SJCRH30 (cell line): ENCODE measurements at regions not wholly inside any gene's neighbourhood (a gene's known extent, or its start where the extent isn't known, plus 50 kb on each side); places are given as distances from the start of the nearest gene placed in this dataset.
"Not testable (repeated sequence)": the region's sequence is repeated elsewhere in the genome, so short reads cannot be mapped to it uniquely, and the experiment has no call there.

Experiments used
- DNase-seq, 2 experiments: peaks; one replicate each; pipeline ENCODE4 v3.0.0-alpha.2; 2015 to 2020
- H3K27ac ChIP-seq: fragments of 250-450 bp; sonication (Bioruptor Pico); 2 replicates; pipeline ENCODE4 v1.5.1; 2020; ENCODE audit warnings: mild to moderate bottlenecking, moderate library complexity
- H3K27me3 ChIP-seq: fragments of 250-450 bp; sonication (Bioruptor Pico); 2 replicates; pipeline ENCODE4 v1.5.1; 2020; ENCODE audit warnings: mild to moderate bottlenecking, moderate library complexity
- H3K36me3 ChIP-seq: fragments of 250-450 bp; sonication (Bioruptor Pico); 2 replicates; pipeline ENCODE4 v1.5.1; 2020; ENCODE audit warnings: mild to moderate bottlenecking, moderate library complexity
- H3K4me1 ChIP-seq: fragments of 250-450 bp; sonication (Bioruptor Pico); 2 replicates; pipeline ENCODE4 v1.5.1; 2020; ENCODE audit warnings: mild to moderate bottlenecking, moderate library complexity
- H3K4me3 ChIP-seq: fragments of 250-450 bp; sonication (Bioruptor Pico); 2 replicates; pipeline ENCODE4 v1.5.1; 2020; ENCODE audit warnings: mild to moderate bottlenecking, moderate library complexity
- H3K9me3 ChIP-seq: fragments of 250-450 bp; sonication (Bioruptor Pico); replicated peaks from 2 replicates; pipeline ENCODE4 v1.5.1; 2020; ENCODE audit warnings: mild to moderate bottlenecking, moderate library complexity

- H3K4me1 ChIP-seq: peaks cover 18% of the 10 kb centered on the region
- no peaks in the 10 kb centered on the region for H3K9me3 ChIP-seq
- H3K27ac ChIP-seq: no peak overlapping the region
- H3K36me3 ChIP-seq: no peaks in the 10 kb centered on the region
- no peak for DNase-seq
- no peak overlapping the region for H3K4me3 ChIP-seq
- H3K27me3 ChIP-seq: no peaks in the 10 kb centered on the region
Observed at GRCh38 chr10:36488579-36488978, 636.8 kb upstream of the ANKRD30A start.

DNA sequence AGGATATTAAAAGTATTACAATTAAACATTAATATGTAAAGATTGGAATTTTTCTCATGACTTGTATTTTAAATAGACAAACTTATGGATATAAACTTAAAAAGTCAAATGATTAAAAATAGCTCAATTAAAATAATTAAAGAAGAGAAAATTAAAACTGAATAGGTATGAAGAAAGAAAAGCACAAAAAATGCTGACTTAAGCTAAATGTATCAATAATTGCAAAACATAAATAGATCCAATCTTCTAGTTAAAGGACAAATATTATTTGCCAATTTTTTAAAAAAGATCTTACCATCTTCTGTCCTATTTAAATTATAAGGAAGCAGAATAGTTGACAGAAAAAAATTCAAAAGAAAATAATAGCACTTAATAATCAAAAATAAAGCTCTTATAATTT, 646.3 kb upstream of the ANKRD30A start:
- no peak overlapping the region for H3K4me3 ChIP-seq
- H3K36me3 ChIP-seq: no peaks in the 10 kb centered on the region
- no peaks in the 10 kb centered on the region for H3K4me1 ChIP-seq
- no peaks in the 10 kb centered on the region for H3K9me3 ChIP-seq
- no peaks in the 10 kb centered on the region for H3K27me3 ChIP-seq
- DNase-seq: no peak
- H3K27ac ChIP-seq: no peak overlapping the region

DNA sequence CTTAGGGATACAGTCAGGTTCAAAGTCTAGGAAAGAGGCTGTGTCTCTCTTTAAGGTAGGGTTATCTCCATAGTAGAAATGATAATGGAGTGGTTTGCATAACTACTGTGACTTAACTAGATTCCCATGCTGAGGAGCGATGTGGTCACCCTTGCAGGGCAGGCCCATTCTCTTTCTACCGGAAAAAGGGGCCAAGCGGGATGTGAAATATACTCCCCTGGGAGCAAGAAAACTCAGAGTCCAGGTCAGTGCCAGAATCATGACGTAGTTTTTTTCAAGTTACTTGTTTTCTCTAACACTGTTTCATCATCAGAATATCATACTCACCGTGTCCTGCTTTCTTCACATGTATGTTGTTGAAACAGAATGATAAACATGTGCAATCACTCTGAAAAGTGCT, 649.0 kb upstream of the ANKRD30A start:
- Histone ChIP-seq H3K36me3 (no peaks in the 10 kb centered on the region), H3K9me3 (no peaks in the 10 kb centered on the region), H3K4me1 (no peaks in the 10 kb centered on the region), H3K27ac (no peak overlapping the region), H3K4me3 (no peak overlapping the region), H3K27me3 (no peaks in the 10 kb centered on the region)
- DNase-seq: no peak

GRCh38 chr10:36475746-36476145, 649.7 kb upstream of the ANKRD30A start:
- Histone ChIP-seq H3K9me3 (no peaks in the 10 kb centered on the region), H3K4me3 (no peak overlapping the region), H3K36me3 (no peaks in the 10 kb centered on the region), H3K27ac (no peak overlapping the region), H3K4me1 (no peaks in the 10 kb centered on the region), H3K27me3 (no peaks in the 10 kb centered on the region)
- DNase-seq: no peak

- Histone ChIP-seq H3K4me1 (no peaks in the 10 kb centered on the region), H3K4me3 (no peak overlapping the region), H3K9me3 (no peaks in the 10 kb centered on the region), H3K27ac (no peak overlapping the region), H3K27me3 (no peaks in the 10 kb centered on the region), H3K36me3 (no peaks in the 10 kb centered on the region)
- DNase-seq: no peak
Observed at GRCh38 chr10:36474456-36474855, 650.9 kb upstream of the ANKRD30A start.

GRCh38 chr10:36473122-36473521, 652.3 kb upstream of the ANKRD30A start:
- DNase-seq: no peak
- H3K36me3 ChIP-seq: no peaks in the 10 kb centered on the region
- no peaks in the 10 kb centered on the region for H3K4me1 ChIP-seq
- no peak overlapping the region for H3K27ac ChIP-seq
- H3K9me3 ChIP-seq: no peaks in the 10 kb centered on the region
- no peaks in the 10 kb centered on the region for H3K27me3 ChIP-seq
- no peak overlapping the region for H3K4me3 ChIP-seq

- DNase-seq: no peak
- H3K36me3 ChIP-seq: no peaks in the 10 kb centered on the region
- H3K4me3 ChIP-seq: no peak overlapping the region
- no peaks in the 10 kb centered on the region for H3K4me1 ChIP-seq
- no peak overlapping the region for H3K27ac ChIP-seq
- H3K27me3 ChIP-seq: no peaks in the 10 kb centered on the region
- H3K9me3 ChIP-seq: no peaks in the 10 kb centered on the region
Observed at GRCh38 chr10:36469585-36469984, 655.8 kb upstream of the ANKRD30A start.

DNA sequence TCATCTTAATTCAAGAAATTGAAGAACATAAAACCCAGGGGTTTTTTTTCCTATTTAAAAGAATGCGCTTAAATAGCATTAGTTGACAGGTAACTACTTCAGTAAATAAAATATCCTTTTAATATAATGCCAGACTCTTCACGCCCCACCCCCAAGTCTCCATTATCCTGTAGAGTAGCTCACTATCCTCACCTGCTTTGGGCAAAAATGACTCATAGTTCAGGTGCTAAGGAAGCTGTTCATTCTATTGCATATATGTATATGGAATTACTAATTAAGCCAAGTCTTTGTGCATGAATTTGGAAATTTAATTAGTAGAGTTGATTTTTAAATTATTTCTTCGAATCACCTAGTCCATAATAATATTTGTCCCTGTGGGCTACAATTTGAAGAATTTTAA, 656.8 kb upstream of the ANKRD30A start:
- H3K27ac ChIP-seq: no peak overlapping the region
- no peaks in the 10 kb centered on the region for H3K9me3 ChIP-seq
- H3K4me1 ChIP-seq: no peaks in the 10 kb centered on the region
- no peak overlapping the region for H3K4me3 ChIP-seq
- H3K27me3 ChIP-seq: no peaks in the 10 kb centered on the region
- H3K36me3 ChIP-seq: no peaks in the 10 kb centered on the region
- no peak for DNase-seq

- no peak for DNase-seq
- Histone ChIP-seq H3K4me1 (no peaks in the 10 kb centered on the region), H3K27me3 (no peaks in the 10 kb centered on the region), H3K9me3 (no peaks in the 10 kb centered on the region), H3K27ac (no peak overlapping the region), H3K36me3 (no peaks in the 10 kb centered on the region), H3K4me3 (no peak overlapping the region)
Observed at GRCh38 chr10:36465604-36466379, 659.6 kb upstream of the ANKRD30A start.

DNA sequence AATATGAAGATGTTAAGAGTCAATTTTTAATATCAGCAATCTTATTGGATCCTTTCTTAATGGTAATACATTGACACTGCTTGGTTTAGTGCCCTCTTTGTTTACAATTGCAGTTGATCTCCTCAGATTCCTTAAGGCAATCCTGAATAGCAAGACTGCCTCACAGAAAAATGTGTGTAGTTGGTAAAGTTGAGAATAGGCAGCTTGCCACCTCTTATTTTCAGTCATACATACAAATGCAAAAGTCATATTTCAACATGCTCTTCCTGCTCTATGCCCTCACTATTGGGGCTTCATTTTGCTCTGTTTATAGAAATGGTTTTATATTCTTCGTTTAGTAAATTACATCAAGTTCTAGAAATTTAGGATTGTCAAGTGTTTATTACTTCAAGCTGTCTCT, 661.1 kb upstream of the ANKRD30A start:
- H3K4me1 ChIP-seq: no peaks in the 10 kb centered on the region
- DNase-seq: no peak
- no peaks in the 10 kb centered on the region for H3K36me3 ChIP-seq
- H3K9me3 ChIP-seq: no peaks in the 10 kb centered on the region
- H3K4me3 ChIP-seq: no peak overlapping the region
- no peaks in the 10 kb centered on the region for H3K27me3 ChIP-seq
- H3K27ac ChIP-seq: no peak overlapping the region

GRCh38 chr10:36463390-36463789, 662.0 kb upstream of the ANKRD30A start:
- Histone ChIP-seq H3K9me3 (no peaks in the 10 kb centered on the region), H3K36me3 (no peaks in the 10 kb centered on the region), H3K27me3 (no peaks in the 10 kb centered on the region), H3K4me1 (no peaks in the 10 kb centered on the region), H3K4me3 (no peak overlapping the region), H3K27ac (no peak overlapping the region)
- DNase-seq: no peak

GRCh38 chr10:36462194-36462593, 663.2 kb upstream of the ANKRD30A start:
- H3K4me1 ChIP-seq: no peaks in the 10 kb centered on the region
- H3K4me3 ChIP-seq: no peak overlapping the region
- no peak for DNase-seq
- H3K36me3 ChIP-seq: no peaks in the 10 kb centered on the region
- H3K27ac ChIP-seq: no peak overlapping the region
- H3K9me3 ChIP-seq: peaks cover 3% of the 10 kb centered on the region; the same call in 1 of the 2 replicates
- no peaks in the 10 kb centered on the region for H3K27me3 ChIP-seq

GRCh38 chr10:36458437-36458836, 667.0 kb upstream of the ANKRD30A start:
- H3K27me3 ChIP-seq, H3K36me3 ChIP-seq, H3K9me3 ChIP-seq, H3K4me1 ChIP-seq, H3K4me3 ChIP-seq, DNase-seq, H3K27ac ChIP-seq: not testable (repeated sequence)

DNA sequence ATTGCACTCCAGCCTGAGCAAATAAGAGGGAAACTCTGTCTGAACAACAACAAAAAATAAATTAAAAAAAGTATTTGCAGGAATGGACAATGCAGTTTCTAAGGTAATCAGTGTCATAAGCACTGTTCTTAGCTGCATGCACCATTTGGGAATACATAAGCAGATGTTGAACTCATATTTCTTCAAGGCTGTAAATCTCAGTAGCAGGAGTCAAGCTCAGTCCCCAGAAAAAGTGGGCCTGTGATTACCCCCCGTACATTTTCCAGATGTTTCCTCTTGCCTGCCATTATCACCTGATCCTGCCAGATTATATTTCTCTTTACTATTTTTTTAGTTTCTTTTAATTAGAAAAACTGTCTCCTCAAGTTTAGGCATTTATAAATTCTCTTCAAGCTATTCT, 667.6 kb upstream of the ANKRD30A start:
- Histone ChIP-seq H3K4me3 (no peak overlapping the region), H3K27ac (no peak overlapping the region), H3K27me3 (no peaks in the 10 kb centered on the region), H3K9me3 (peaks cover 3% of the 10 kb centered on the region; the same call in 1 of the 2 replicates), H3K4me1 (no peaks in the 10 kb centered on the region), H3K36me3 (no peaks in the 10 kb centered on the region)
- DNase-seq: no peak

DNA sequence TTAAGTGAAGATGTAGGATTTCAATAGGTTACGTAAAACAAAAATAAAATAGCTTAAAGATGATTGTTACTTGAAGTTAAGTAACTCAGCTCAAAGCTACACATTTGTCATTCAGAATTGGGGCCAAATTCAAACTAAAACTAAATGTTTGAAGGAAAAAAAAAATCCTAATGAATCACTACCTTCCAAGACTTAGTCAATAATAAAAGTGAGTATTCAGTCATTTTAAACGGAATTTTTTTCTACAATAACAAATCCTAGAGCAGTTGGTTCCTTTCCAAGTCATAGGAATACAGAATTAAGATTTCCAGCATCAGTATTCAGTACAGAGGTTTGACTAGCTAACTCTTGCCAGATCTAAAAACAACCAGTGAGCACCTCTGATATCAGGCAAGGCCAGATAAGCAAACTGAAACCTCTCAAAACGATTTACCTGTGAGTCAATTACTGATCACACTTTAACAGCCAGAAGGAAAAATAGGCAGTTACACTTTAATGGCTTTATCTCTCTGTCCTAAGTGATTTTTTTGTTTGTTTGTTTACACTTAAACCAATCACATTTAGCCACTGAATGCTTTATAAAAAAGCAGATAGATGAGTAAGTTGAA, 669.8 kb upstream of the ANKRD30A start:
- no peak overlapping the region for H3K27ac ChIP-seq
- no peaks in the 10 kb centered on the region for H3K27me3 ChIP-seq
- no peaks in the 10 kb centered on the region for H3K4me1 ChIP-seq
- H3K9me3 ChIP-seq: peaks cover 3% of the 10 kb centered on the region; the same call in 1 of the 2 replicates
- no peaks in the 10 kb centered on the region for H3K36me3 ChIP-seq
- no peak overlapping the region for H3K4me3 ChIP-seq
- no peak for DNase-seq

- no peak overlapping the region for H3K27ac ChIP-seq
- H3K36me3 ChIP-seq: no peaks in the 10 kb centered on the region
- no peak for DNase-seq
- no peaks in the 10 kb centered on the region for H3K27me3 ChIP-seq
- H3K9me3 ChIP-seq: no peaks in the 10 kb centered on the region
- H3K4me3 ChIP-seq: no peak overlapping the region
- no peaks in the 10 kb centered on the region for H3K4me1 ChIP-seq
Observed at GRCh38 chr10:36452851-36453250, 672.5 kb upstream of the ANKRD30A start.
